Limb (tissue), 2 donors: ENCODE measurements at regions not wholly inside any gene's neighbourhood (a gene's known extent, or its start where the extent isn't known, plus 50 kb on each side); places are given as distances from the start of the nearest gene placed in this dataset.
"Not testable (repeated sequence)": the region's sequence is repeated elsewhere in the genome, so short reads cannot be mapped to it uniquely, and the experiment has no call there.

ENCODE experiments used
- DNase-seq, 2 donors: peaks; one replicate each; pipeline ENCODE4 v3.0.0-alpha.2; 2016; ENCODE audit errors: extremely low spot score in 2 of 2

DNA sequence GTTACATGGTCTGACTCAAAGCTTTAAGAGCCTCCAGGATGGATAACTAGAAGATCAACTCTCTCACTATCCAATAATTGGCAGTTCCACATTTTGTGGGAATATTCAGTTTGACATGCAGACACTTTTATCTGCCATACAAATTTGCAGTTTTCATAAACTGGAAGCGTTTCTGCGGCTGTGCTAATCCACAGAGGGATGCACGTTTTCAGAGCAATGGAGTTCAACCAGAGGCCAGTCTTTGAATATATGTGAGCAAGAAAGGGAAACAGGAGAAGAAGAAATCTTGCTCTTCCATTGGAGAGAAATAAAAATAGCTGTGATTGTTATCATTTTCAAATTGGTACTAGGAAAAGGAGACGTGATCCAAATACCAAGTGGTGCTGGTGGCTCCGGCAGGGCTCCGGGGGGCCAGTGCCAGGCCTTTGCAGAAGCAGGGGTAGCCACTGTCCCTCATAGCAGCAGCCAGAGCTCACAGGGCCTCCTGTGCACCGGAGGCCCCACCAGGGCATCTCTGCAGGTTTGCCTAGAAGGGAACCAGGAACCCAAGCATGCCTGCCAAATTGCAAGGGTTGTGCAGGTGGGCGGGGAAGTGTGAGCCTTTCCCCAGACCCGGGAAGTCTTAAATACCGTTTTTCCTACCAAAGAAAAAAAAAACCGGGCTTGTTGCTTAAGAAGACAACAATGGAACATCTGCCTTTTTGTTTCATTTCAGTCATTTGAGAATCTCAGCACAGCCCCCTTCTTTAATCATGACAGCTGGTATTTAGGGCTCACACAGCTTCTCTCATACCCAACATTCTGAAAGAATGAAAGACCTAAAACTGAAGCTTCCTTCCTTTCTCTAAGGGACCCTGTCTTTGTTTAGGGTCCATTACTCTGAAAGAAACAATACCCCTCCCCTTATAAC is 791.1 kb upstream of the SOX11 start:
- no peak for DNase-seq

- peak in 1 of 2 donors; percentile 73 for DNase-seq
Measured at GRCh38 chr2:4903656-4904348, 788.4 kb upstream of the SOX11 start.

DNA sequence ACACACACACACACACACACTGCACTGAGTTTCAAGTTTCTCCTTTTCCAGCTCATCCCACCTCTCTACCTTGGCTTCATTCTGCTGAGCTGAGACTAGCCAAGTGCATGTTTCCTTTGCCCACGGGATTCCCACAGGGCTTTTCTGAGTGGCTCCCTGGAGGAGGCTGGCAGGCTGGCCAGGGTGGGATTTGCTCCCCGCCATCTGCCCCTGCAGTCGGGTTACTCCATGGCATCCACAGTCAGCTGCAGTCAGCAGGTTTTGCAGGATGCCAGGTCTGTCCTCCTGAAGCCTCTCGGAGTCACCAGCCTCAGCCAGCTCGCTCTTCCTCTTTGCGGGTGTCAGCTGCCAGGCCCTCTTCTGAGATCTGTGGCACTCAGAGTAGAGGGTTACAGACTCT is 783.7 kb upstream of the SOX11 start:
- DNase-seq = no peak

GRCh38 chr2:4909346-4910009 is 782.7 kb upstream of the SOX11 start:
- DNase-seq = no peak

DNA sequence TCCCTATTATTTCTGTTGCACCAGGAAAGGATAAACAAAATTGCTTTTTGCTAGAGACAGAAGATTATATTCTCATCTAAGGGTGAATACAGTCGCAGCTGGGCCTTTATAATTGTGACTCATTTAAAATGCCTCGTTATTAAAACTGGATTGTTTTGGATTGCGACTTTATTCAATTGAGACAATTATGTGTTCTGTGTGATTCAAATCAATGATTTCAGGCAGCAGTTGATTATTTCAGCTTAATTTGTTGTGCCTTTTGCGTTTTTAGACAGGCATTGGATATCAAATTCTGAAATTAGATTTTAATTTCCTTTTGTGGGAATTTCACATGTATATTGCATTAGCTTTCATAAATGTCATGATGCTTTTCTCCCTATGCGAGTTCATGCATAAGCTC is 778.1 kb upstream of the SOX11 start:
- DNase-seq = no peak

- no peak for DNase-seq
Measured at GRCh38 chr2:4914551-4914950, 777.6 kb upstream of the SOX11 start.

GRCh38 chr2:4915357-4915756 is 776.8 kb upstream of the SOX11 start:
- no peak for DNase-seq

- DNase-seq = no peak
Measured at GRCh38 chr2:4916094-4916493, 776.1 kb upstream of the SOX11 start.

DNA sequence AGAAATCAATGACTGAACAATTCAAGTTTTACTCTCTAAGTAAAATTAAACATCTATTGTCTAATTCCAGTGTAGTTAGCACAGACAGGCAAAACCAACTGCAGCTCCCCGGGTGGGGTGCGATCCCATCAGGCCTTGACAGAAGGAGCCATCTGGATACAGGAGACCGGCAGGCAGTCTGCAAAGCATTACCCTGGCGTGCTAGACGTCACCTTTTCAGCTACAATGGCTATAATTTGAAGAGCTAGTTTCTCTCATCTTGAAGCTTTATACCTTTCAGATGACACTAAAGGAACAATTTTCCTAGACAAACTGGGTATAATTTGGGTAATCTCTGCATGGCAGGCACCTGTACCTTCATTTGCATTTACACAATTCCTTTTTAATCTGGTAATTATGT is 761.5 kb upstream of the SOX11 start:
- no peak for DNase-seq

DNA sequence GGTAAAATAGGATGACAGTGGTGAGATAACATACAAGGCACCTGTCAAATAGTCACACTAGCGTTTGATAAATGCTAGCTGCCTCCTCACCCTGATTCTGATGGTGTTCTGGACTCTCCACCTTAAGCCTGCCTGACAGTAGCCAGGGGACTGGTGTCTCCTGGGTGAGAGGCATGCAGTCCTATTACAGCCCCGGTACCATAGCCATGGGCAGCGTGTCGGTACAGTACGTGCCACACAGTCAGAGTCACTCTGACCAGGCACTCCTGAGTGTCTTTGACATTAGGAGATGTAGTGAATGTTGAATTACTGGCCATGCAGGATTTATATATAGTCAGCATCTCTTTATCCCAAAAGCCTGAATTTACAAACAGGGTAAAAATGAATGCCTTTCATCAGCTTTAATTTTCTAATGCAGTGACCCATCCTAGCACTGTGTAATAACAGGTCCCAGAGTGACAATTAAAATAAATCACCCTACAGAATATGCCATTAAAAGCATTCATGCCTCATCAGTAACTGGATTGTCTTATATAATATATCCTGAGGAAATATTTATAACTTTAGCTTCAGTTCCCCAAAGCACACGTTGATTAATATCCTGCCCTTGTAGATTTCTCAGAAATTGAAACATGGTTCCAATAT is 760.3 kb upstream of the SOX11 start:
- no peak for DNase-seq

GRCh38 chr2:4935291-4935690 is 756.9 kb upstream of the SOX11 start:
- DNase-seq = not testable (repeated sequence)

- DNase-seq = peak in 1 of 2 donors; percentile 41
Measured at GRCh38 chr2:4937550-4937949, 754.6 kb upstream of the SOX11 start.

GRCh38 chr2:4938206-4938605 is 754.0 kb upstream of the SOX11 start:
- no peak for DNase-seq

- no peak for DNase-seq
Measured at GRCh38 chr2:4942441-4942840, 749.7 kb upstream of the SOX11 start.

DNA sequence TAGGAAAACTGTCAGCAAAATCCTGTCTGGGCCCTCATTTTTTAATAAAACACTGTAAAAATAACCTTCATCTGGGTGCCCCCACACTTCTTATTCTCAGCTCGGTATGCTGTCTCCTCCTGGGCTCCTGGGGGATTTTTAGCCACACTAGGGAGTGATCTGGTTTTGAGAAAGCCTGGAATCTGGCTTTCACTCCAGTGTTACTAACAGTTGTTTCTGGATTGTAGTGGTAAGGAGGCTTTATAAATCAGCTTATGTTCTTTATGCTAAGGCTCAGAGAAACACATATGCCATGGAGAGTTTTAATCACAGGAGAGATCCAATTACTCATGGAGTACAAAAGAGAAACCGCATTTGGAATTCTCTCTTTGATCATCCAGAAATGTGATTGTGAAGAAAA is 744.3 kb upstream of the SOX11 start:
- DNase-seq = no peak

DNA sequence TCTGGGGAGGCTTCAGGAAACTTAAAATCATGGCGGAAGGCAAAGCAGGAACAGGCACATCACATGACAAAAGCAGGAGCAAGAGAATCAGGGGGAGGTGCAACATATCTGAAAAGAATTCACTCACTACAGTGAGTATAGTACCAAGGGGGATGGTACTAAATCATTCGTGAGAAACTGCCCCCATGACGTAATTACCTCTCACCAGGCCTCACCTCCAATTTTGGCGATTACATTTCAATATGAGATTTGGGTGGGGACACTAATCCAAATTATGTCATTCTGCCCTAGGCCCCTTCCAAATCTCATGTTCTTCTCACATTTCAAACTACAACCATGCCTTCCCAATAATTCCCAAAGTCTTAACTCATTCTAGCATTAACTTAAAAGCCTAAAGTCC is 740.8 kb upstream of the SOX11 start:
- no peak for DNase-seq

DNA sequence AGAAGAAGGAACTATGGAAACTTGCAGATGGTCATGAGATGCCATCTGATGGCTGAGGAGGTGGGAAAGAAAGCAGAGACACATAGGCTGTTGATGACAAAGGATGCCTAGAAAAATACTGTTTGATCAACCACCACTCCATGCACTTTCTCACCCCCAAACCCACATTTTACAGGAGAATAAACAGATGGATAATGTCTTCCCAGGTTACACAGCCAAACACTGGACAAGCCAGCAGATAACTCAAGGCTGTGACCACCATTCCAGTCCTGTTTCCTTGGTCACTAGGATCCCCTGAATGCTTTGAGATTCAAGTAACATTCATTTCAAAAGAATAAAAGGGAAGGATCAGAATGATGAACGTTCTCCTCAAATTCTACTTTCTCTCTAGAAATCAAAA is 733.0 kb upstream of the SOX11 start:
- no peak for DNase-seq

GRCh38 chr2:4962419-4962818 is 729.8 kb upstream of the SOX11 start:
- no peak for DNase-seq

DNA sequence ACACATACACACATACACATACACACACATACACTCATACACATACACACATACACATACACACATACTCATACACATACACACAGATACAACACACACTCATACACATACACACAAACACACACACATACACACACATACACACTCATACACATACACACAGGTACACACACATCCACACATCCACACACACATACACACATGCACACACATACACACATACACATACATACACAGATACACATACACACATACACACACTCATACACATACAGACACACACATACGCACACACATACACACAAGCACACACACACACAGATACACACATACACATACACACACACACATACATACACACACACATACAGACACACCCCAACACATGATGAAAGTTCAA is 729.1 kb upstream of the SOX11 start:
- no peak for DNase-seq

DNA sequence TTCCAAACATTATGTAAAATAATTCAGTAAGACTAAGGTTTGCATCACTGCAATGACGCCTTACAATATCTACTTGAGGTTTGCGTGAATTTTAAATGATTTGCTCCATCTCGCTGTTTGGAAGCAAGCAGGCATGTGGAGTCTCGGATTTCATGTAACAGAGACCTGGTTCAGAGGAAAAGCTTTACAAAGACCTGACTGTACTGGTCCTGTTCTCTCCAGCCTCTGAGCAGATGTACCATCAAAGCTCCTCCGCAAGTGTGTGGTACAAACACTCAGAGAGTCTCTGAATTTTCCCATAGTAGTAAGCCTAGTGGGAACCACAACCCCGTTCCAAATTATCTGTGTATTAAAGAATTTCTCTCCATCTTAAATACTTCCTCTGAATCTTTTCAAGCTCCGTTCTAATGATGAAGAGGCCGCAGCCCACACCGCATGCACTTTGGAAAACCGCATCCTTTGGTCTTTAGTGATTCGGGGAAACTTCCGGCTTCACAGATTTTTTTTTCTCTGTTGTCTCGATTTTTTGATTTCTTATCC is 728.1 kb upstream of the SOX11 start:
- DNase-seq = peak in 1 of 2 donors; percentile 8

GRCh38 chr2:4964579-4964978 is 727.6 kb upstream of the SOX11 start:
- DNase-seq = peak; percentile 6 to 34
